GM19023 (cell line): ENCODE measurements at regions not wholly inside any gene's neighbourhood (a gene's known extent, or its start where the extent isn't known, plus 50 kb on each side); places are given as distances from the start of the nearest gene placed in this dataset.
"Not testable (repeated sequence)": the region's sequence is repeated elsewhere in the genome, so short reads cannot be mapped to it uniquely, and the experiment has no call there.

Experiments used
- ATAC-seq: cut with Tn5 transposase; IDR thresholded peaks from one replicate; pipeline ENCODE4 v1.9.1; 2021; ENCODE audit warnings: mild to moderate bottlenecking, moderate library complexity; ENCODE audit not compliant: unreplicated experiment

DNA sequence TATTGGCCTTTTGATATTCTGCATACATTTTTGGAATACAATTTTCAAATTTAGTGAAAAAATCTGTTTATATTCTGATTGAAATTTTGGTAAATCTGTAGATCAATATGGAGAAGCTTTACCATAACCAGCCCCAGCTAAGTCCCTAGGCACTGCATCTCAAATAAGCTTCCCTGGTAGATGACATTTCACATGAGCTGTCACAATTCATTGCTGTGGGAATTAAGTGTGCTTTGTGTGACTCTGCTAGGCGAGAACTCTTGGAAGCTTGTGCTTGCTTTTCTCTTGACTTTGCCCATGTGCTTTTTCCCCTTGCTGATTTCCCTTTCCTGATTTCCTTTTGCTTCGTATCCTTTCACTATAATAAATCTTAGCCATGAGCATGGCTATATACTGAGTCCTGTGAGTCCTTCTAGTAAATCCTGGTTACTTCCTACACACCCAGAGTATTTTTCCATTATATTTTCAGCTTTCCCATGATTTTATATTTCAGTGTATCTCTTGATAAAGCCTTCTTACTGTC, 166.5 kb upstream of the MMS22L start:
- ATAC-seq: no peak

GRCh38 chr6:97450087-97450486, 167.1 kb upstream of the MMS22L start:
- no peak for ATAC-seq

DNA sequence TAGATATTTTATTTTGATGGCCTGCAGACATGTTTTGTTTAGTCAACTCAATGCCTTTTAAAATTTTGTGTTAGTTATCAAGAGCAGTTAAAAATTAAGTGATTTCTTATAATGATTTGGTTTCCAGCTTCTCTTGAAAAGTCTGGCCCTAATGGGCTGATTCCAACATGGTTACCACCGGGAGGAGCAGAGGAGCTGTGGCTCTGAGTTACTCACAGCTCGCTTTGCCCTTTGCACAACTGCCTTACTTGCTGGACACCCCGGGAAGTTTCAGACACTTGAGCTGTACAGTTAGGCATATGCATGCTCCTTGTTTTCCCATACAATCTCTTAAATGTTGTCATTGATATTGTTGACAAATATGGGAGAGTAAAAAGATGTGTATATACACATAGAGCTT, 173.1 kb upstream of the MMS22L start:
- no peak for ATAC-seq

- ATAC-seq: no peak
These were observed 176.5 kb upstream of the MMS22L start for GRCh38 chr6:97459535-97459934.

DNA sequence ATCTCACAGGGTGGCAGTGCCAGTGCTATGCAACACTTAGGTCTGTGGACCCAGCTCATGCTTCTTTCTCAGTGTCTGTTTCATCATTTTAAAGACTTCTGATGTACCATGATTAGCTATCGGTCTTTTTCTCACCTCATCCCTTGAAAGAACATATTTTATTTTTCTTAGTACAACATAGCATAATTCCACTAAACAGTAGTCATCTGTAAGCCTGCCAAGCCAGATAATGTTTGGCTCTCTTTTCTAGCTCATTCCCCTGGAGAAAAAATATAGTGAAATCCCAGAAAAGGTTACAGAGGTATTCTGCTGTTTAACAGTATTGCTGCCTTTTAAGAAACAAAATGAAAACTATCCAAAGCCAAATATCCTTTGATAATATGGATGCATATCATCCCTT, 177.0 kb upstream of the MMS22L start:
- no peak for ATAC-seq

- ATAC-seq: no peak
These were observed 177.5 kb upstream of the MMS22L start for GRCh38 chr6:97460394-97461080.

DNA sequence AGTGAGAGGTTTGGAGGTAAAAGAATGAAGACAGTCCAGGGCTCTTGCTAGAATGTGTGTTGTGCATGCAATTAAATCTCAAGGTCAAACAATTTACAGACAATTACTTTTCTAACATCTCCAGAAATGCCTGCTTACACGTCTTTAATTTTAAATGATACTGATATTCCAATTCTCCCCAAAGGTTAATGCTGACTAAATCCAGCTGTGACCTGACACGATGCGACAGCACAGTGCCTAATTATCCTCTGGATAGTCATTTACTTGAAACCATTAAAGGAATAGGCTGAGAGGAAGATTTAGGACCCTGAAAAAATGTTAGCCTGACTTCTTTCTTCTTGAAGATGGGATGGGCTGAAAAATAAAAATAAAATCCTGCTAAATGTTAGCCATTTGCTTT, 178.2 kb upstream of the MMS22L start:
- ATAC-seq: no peak

DNA sequence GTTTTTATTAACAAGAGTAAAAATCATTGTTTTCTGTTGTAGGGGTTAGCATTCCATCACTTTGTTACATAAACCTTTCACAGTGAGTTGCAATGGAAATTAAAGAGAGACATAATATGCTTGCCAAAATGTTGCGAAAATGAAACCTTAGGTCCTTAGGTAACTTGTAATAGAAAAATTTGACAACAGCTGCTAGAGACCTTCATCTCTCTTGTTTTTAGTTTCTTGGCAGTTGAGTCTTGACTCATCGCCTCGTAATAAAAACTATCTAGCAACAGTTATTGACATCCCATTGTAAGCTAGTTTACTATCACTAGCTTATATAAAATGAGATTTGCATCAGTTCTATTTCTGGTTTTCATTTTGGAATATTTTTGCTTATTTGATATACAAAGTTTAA, 179.0 kb upstream of the MMS22L start:
- ATAC-seq: no peak

DNA sequence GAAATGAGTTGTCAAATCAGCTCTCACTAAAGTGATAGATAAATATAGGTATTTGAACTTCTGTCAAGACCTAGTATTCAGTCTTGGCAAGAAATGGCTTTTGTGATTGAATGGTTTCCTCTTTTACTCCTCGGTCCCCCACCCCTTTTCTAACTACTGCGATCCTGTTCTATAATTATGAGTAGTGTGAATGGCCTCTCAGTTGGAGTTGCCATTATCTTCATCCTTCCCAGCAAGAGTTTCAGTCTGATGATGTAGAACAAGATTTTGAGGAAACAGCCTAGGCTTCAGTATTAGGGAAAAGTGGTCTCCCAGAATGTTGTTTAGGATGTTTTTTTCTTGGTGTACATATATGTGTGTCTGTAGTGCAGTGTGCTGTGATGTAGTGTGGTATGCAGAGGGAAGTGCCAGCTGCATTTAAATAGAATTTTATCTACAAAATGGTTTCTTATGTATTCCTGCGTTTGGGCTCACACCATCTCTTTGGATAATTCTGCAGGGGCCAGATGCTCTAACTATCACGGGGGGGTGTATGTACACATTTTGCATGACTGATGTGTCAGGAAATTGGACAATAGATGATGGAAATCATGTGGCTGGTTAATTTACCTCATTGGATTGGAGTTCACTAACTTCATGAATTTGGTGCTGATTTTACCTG, 180.1 kb upstream of the MMS22L start:
- ATAC-seq: no peak

DNA sequence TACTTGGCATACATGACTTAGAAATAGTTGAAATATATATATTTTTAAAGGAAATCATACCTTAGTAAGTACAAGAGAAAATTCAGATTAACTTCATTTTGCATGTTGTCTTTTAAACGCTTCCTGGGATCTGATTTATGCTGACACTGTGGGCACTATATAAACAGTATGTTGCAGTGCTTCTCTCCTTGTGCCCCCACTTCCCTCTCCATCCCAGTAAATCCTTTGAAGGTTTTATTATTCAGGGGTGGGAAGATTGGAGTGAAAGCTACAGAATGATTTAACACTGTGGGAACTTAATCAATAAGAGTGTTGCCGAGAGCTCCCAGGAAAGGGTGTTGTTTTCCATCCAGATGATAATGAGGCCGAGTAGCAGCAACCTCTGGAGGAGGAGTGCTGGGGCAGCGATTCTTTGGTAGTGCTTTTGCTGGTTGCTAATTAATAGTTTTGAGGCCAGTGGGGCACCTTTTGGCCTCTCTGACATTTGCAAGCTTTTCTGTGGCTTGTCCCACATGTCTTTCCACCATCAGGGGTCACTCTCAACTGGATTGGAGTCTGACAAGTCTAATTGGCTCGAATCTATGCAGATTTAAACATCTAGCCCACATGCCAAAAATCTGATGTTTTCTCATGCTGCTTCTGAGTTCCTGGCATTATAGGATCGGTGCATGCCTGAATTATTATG, 183.0 kb upstream of the MMS22L start:
- no peak for ATAC-seq

DNA sequence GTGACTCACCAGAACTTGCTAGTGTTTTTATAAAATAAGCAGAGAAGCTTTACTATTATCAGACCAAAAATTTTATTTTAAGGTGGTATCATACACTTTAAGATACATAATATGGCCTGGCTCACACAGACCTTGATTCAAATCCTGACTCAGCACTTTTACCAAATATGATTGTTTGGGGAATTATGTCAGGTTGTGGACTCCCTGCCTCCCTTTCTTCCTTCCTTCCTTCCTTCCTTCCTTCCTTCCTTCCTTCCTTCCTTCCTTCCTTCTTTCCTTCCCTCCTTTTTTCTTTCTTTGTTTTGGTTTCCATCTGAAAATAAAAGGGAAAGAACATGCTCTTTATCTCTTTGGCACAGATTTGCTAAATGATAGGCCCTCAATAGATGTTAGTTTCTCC, 186.0 kb upstream of the MMS22L start:
- ATAC-seq: no peak

- ATAC-seq: no peak
These were observed 186.4 kb upstream of the MMS22L start for GRCh38 chr6:97469451-97469850.

DNA sequence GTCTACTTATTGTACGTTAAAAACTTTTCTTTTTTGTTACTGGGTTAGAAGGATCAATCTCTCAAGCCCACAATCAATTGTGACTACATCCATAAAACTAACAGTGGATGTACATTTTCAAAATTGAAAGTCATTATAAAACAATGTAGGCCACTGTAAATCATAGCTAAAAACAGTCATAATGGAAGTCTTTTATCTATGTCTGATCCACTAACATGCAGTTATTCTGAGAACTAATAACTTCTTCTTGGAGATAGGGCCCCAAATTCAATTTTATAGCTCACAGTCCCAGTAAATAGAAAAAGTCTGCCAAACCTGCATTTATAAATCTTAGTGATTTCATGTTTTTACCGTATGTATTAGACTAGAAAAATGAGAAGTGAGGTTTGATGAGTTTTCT, 187.3 kb upstream of the MMS22L start:
- no peak for ATAC-seq

DNA sequence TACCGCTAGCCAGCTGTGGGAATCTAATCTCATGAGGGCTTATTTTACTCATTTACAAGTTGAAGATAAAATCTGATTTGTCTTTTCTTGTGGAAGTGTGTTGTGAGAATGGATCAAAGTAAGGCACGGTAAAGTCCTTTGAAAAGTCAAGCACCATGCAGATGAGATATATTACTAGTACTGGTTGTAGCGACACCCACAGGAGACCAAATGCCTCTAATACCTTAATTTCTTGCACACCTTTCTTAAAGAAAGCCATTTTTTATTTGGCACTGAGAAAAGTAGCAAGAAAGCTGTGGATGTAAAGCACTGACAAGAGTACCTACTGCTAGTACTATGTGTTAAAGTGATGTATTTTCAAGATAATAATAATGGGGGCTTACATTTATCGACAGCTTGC, 191.0 kb upstream of the MMS22L start:
- ATAC-seq: no peak

GRCh38 chr6:97497713-97498331, 214.8 kb upstream of the MMS22L start:
- peak; percentile 98 for ATAC-seq

GRCh38 chr6:97501853-97502252, 218.8 kb upstream of the MMS22L start:
- ATAC-seq: no peak

GRCh38 chr6:97508646-97509045, 225.6 kb upstream of the MMS22L start:
- ATAC-seq: no peak

DNA sequence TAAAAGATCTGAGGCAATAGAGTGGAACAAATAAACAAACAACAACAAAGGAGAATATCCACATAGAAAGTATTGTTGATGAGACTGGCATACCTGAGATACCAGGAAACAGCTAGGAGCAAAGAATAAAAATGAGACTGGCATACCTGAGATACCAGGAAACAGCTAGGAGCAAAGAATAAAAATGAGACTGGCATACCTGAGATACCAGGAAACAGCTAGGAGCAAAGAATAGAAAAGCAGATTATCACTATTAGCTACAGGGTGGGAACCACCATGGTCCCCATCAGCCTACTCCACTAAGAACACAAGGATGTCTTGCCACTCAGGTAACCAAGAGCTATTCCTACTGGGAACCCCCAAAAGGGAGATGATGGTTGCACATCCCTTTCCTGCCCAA, 230.2 kb upstream of the MMS22L start:
- ATAC-seq: not testable (repeated sequence)

GRCh38 chr6:97524811-97525210, 241.8 kb upstream of the MMS22L start:
- no peak for ATAC-seq

DNA sequence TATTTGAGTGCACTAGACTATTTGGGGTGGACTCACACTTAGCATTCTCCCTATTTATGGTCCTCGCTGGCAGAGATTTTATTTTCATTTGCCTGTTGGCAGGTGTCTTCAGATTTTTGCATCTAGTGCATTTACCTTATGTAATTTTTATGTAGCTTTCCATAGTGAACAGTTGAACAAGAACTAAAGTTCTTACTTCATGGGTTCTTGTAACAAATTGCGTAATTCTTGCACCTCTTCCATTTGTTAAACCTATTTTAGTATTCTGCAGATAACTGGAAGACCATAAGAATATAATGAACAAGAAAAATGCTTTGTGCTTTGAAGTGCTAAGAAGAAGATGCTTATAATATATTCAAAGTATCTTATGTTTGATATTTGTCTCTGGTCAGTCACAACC, 252.8 kb upstream of the MMS22L start:
- no peak for ATAC-seq

DNA sequence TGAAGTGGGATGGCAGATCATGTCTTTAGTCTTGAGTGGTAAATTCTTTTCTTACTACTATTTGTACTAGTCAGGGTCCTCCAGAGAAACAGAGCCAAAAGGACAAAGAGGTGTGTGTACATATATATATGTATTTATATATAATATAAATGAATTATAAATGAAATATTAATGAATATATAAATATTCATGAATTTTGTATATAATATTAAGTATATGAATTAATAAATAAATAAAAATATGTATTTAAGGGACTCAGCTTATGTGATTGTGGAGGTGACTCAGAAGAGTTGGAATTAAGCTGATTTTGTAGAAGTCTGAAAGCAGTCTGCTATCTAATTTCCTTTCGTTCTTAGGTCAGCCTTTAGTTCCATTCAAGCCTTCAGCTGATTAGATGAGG, 265.3 kb upstream of the MMS22L start:
- no peak for ATAC-seq

GRCh38 chr6:97557355-97557754, 274.3 kb upstream of the MMS22L start:
- ATAC-seq: no peak
